ENCODE measurements at regions not wholly inside any gene's neighbourhood (a gene's known extent, or its start where the extent isn't known, plus 50 kb on each side); places are given as distances from the start of the nearest gene placed in this dataset.

DNA sequence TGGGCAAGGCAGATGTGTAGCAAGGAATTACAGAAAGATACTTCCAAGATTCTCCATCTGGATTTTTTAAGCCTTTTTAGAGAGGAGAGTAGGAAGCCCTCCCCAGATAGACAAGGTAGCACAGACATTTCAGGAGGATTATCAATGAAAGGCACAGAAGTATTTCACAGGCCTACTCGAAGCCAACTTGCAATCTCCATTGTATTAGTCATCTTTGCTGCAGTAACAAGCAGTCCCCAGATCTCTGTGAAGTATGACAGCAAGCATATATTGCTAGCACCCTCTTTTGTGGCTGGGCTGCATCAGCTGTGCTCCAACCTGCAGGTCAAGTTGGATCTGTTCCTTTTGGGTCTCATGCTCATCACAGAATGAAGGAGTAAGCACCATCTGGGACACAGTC is 101.6 kb downstream of the MAF start:
- no peak overlapping the region for H2BK15ac ChIP-seq (ENCODE audit: low read depth, low read length)
- no CpG with 5 or more reads among the region's 1 CpG for WGBS, 2 experiments (ENCODE audit: extremely low coverage in 2 of 2, insufficient read length in 1 of 2)
- dilution Hi-C loops (cut with HindIII; ENCODE audit: low sequenced_read_pairs, unreplicated experiment) (no loop called here), intact Hi-C loops (cut with micrococcal nuclease) (no loop called here), in situ Hi-C loops (cut with MboI; ENCODE audit: low sequenced_read_pairs) (no loop called here)
- ChIA-PET CTCF (no interaction called here), POLR2A (ENCODE audit: unreplicated experiment) (no interaction called here)
- no peaks in the 10 kb centered on the region for H4K20me1 ChIP-seq (ENCODE audit: insufficient read depth, low read length)
- H2BK20ac ChIP-seq (ENCODE audit: low read depth, low read length): no peak overlapping the region
- no peak overlapping the region for H2AFZ ChIP-seq (replicated peaks; ENCODE audit: low read length, poor library complexity)
- H4K5ac ChIP-seq (ENCODE audit: low read depth, low read length): no peak overlapping the region
- BruUV-seq (replicated peaks): no TSS peak
- H3K4me1 ChIP-seq (ENCODE audit: control insufficient read depth, insufficient read depth, low read length): no peaks in the 10 kb centered on the region
- H3K14ac ChIP-seq (replicated peaks; ENCODE audit: low read depth, low read length): no peak overlapping the region
- no peak overlapping the region for H3K18ac ChIP-seq (ENCODE audit: low read depth, low read length)
- H3K56ac ChIP-seq (ENCODE audit: extremely low read depth, insufficient read depth, low read length): no peak overlapping the region
- no peak for DNase-seq
- no peaks in the 10 kb centered on the region for H3K9me1 ChIP-seq (ENCODE audit: insufficient read depth, low read length)
- no peaks in the 10 kb centered on the region for H3K27me3 ChIP-seq (ENCODE audit: control insufficient read depth, insufficient read depth, low read length)
- no peak overlapping the region for H4K8ac ChIP-seq (ENCODE audit: low read depth in 2 of 2, low read length in 2 of 2)
- H3K4me3 ChIP-seq (ENCODE audit: insufficient read depth, low read depth, low read length): no peak overlapping the region
- no peaks in the 10 kb centered on the region for H3K79me1 ChIP-seq (ENCODE audit: low read depth in 1 of 2, low read length in 2 of 2)
- no peak overlapping the region for H3K4ac ChIP-seq (ENCODE audit: low read depth, low read length)
- H3K27ac ChIP-seq (ENCODE audit: insufficient read depth, low read length): no peak overlapping the region
- H3K36me3 ChIP-seq (ENCODE audit: control insufficient read depth, insufficient read depth, low read length): no peaks in the 10 kb centered on the region
- no peak overlapping the region for H2AK5ac ChIP-seq (ENCODE audit: low read depth, low read length)
- H2BK5ac ChIP-seq (ENCODE audit: low read depth, low read length, poor library complexity, severe bottlenecking): no peak overlapping the region
- H3K9ac ChIP-seq (ENCODE audit: low read depth, low read length): no peak overlapping the region
- peaks cover 17% of the 10 kb centered on the region for H3K9me3 ChIP-seq (ENCODE audit: control insufficient read depth, insufficient read depth, low read length)
- H3K4me2 ChIP-seq (ENCODE audit: low read depth, low read length): no peak overlapping the region
- H2BK120ac ChIP-seq (ENCODE audit: low read depth, low read length): no peak overlapping the region
- TF ChIP-seq, protein P1, sequence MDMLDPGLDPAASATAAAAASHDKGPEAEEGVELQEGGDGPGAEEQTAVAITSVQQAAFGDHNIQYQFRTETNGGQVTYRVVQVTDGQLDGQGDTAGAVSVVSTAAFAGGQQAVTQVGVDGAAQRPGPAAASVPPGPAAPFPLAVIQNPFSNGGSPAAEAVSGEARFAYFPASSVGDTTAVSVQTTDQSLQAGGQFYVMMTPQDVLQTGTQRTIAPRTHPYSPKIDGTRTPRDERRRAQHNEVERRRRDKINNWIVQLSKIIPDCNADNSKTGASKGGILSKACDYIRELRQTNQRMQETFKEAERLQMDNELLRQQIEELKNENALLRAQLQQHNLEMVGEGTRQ (IDR thresholded peaks at IDR 0.05; ENCODE audit: low read depth, low read length): no peak
- TF ChIP-seq RCOR1 (IDR thresholded peaks at IDR 0.05; ENCODE audit: insufficient replicate concordance, low read length): no peak
- TF ChIP-seq, protein P2, sequence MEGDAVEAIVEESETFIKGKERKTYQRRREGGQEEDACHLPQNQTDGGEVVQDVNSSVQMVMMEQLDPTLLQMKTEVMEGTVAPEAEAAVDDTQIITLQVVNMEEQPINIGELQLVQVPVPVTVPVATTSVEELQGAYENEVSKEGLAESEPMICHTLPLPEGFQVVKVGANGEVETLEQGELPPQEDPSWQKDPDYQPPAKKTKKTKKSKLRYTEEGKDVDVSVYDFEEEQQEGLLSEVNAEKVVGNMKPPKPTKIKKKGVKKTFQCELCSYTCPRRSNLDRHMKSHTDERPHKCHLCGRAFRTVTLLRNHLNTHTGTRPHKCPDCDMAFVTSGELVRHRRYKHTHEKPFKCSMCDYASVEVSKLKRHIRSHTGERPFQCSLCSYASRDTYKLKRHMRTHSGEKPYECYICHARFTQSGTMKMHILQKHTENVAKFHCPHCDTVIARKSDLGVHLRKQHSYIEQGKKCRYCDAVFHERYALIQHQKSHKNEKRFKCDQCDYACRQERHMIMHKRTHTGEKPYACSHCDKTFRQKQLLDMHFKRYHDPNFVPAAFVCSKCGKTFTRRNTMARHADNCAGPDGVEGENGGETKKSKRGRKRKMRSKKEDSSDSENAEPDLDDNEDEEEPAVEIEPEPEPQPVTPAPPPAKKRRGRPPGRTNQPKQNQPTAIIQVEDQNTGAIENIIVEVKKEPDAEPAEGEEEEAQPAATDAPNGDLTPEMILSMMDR (conservative IDR thresholded peaks at IDR 0.05; ENCODE audit: low read depth, low read length): no peak
- no peak for TF ChIP-seq MAFK (IDR thresholded peaks at IDR 0.05; ENCODE audit: low read depth, low read length)
- TF ChIP-seq RAD21 (IDR thresholded peaks at IDR 0.05; ENCODE audit: low read length): no peak
- no peak for TF ChIP-seq FOS (IDR thresholded peaks at IDR 0.05; ENCODE audit: low read depth, low read length)
- no peak for TF ChIP-seq MAZ (IDR thresholded peaks at IDR 0.05; ENCODE audit: borderline replicate concordance, low read depth, low read length)
- no peak for TF ChIP-seq CHD1 (IDR thresholded peaks at IDR 0.05; ENCODE audit: low read depth, low read length)
- no peak for TF ChIP-seq POLR2A (IDR thresholded peaks at IDR 0.05; ENCODE audit: low read depth, low read length)
- TF ChIP-seq NFE2L2 (IDR thresholded peaks at IDR 0.05; ENCODE audit: low read depth, low read length): no peak
- TF ChIP-seq RFX5 (IDR thresholded peaks at IDR 0.05; ENCODE audit: low read depth, low read length): no peak
- no peak for TF ChIP-seq MXI1 (IDR thresholded peaks at IDR 0.05; ENCODE audit: borderline replicate concordance, low read depth, low read length)
- TF ChIP-seq, protein P3, sequence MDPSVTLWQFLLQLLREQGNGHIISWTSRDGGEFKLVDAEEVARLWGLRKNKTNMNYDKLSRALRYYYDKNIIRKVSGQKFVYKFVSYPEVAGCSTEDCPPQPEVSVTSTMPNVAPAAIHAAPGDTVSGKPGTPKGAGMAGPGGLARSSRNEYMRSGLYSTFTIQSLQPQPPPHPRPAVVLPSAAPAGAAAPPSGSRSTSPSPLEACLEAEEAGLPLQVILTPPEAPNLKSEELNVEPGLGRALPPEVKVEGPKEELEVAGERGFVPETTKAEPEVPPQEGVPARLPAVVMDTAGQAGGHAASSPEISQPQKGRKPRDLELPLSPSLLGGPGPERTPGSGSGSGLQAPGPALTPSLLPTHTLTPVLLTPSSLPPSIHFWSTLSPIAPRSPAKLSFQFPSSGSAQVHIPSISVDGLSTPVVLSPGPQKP (IDR thresholded peaks at IDR 0.05; ENCODE audit: borderline replicate concordance, low read depth, low read length): no peak
- ATAC-seq (ENCODE audit: low read depth): no peak
- H2AK9ac ChIP-seq (replicated peaks; ENCODE audit: low read depth, low read length, poor library complexity): no peak overlapping the region
- no peak overlapping the region for H3K23ac ChIP-seq (ENCODE audit: low read depth, low read length)
- no peak overlapping the region for H4K91ac ChIP-seq (ENCODE audit: insufficient read depth, low read depth, low read length)
